Keratinocyte (primary cell): ENCODE measurements at regions not wholly inside any gene's neighbourhood (a gene's known extent, or its start where the extent isn't known, plus 50 kb on each side); places are given as distances from the start of the nearest gene placed in this dataset.

Experiments used
- EZH2 ChIP-seq: IDR thresholded peaks from one replicate; pipeline ENCODE4 v1.6.1; 2012; ENCODE audit warnings: inconsistent platforms, mild to moderate bottlenecking, low read length, moderate library complexity
- TF ChIP-seq, protein P1 (sequence below), 3 experiments: IDR thresholded peaks in 1 of 3; conservative IDR thresholded peaks in 1 of 3; optimal IDR thresholded peaks in 1 of 3; 2 replicates in 2 of 3; 3 replicates in 1 of 3; pipeline versions ENCODE3 to v1.5.1; 2011; ENCODE audit warnings: low read length in 3 of 3, mild to moderate bottlenecking in 3 of 3, moderate library complexity in 2 of 3, control low read depth in 1 of 3, inconsistent platforms in 1 of 3; ENCODE audit not compliant: insufficient read depth in 2 of 3; ENCODE audit errors: extremely low read depth in 1 of 3

- TF ChIP-seq, protein P1, sequence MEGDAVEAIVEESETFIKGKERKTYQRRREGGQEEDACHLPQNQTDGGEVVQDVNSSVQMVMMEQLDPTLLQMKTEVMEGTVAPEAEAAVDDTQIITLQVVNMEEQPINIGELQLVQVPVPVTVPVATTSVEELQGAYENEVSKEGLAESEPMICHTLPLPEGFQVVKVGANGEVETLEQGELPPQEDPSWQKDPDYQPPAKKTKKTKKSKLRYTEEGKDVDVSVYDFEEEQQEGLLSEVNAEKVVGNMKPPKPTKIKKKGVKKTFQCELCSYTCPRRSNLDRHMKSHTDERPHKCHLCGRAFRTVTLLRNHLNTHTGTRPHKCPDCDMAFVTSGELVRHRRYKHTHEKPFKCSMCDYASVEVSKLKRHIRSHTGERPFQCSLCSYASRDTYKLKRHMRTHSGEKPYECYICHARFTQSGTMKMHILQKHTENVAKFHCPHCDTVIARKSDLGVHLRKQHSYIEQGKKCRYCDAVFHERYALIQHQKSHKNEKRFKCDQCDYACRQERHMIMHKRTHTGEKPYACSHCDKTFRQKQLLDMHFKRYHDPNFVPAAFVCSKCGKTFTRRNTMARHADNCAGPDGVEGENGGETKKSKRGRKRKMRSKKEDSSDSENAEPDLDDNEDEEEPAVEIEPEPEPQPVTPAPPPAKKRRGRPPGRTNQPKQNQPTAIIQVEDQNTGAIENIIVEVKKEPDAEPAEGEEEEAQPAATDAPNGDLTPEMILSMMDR (optimal IDR thresholded peaks at IDR 0.05 in 1 of 3, IDR thresholded peaks at IDR 0.05 in 1 of 3, conservative IDR thresholded peaks at IDR 0.05 in 1 of 3; ENCODE audit: extremely low read depth in 1 of 3, insufficient read depth in 2 of 3, low read length in 3 of 3) = no peak
- no peak for TF ChIP-seq EZH2
Measured at GRCh38 chr1:88288571-88288970, 395.5 kb upstream of the PKN2 start.
